HG03469 (cell line): ENCODE measurements at regions not wholly inside any gene's neighbourhood (a gene's known extent, or its start where the extent isn't known, plus 50 kb on each side); places are given as distances from the start of the nearest gene placed in this dataset.

ENCODE experiments used
- ATAC-seq: cut with Tn5 transposase; IDR thresholded peaks from one replicate; pipeline ENCODE4 v1.9.1; 2021; ENCODE audit warnings: mild to moderate bottlenecking, moderate library complexity, moderate number of reproducible peaks; ENCODE audit not compliant: unreplicated experiment

DNA sequence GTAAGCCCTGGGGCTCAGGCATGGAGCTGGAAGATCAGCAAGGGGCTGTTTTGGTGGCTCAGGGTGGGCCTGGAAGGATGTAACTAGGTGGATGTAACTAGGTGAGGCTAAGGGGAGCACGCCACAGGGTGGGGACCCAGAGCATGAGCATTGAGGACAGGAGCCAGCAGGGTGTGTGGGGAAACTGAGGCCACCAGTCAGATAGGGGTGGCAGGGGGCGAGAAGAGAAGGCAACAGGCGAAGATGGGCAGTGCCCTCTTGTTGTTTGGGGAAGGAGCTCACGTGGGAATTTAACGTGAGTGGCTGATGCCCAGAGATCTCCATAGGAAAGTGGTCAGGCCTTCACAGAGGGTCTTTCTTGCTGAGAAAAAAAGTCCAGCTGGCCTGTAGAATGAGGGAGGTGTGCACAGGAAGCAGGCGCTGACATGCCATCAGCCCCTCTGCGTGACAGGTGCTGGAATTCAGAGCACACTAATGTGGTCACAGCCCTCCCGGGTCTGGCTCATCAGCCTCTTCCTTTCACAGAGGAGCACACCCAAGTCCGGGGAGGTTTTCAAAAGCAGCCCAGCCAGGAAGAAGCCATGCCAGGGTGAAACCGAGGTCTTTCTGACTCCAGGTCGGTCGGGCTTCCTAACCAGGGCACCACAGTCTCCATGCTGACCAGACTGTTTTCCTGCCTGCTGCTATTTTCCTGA is 54.6 kb upstream of the PAX6 start:
- no peak for ATAC-seq

GRCh38 chr11:31863170-31863832 is 52.2 kb upstream of the PAX6 start:
- no peak for ATAC-seq

DNA sequence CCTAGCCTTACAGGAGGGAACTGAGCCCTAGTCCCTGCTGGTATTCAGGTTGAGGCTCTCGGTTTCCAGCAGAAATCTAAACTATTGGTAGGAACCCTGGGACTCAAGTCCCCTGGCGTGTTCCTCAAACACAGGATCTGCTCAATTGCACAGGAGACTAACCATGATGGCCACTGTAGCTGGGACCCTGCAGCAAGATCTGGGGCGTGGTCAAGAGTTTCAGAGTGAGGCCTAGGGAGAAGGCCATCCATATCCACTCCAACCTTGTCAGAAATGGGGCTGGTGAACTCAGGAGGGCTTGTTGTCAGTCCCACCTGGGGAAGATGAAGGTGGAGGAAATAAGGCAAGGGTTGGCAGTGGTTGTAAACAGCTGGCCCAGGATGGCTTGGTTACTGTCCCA is 49.9 kb upstream of the PAX6 start:
- no peak for ATAC-seq
